ENCODE measurements at regions not wholly inside any gene's neighbourhood (a gene's known extent, or its start where the extent isn't known, plus 50 kb on each side); places are given as distances from the start of the nearest gene placed in this dataset.

- Histone ChIP-seq H3K4me1 (ENCODE audit: insufficient read depth, low read length, poor library complexity, severe bottlenecking) (no peaks in the 10 kb centered on the region), H3K4me3 (ENCODE audit: low read depth, low read length, poor library complexity, severe bottlenecking) (no peak overlapping the region), H3K9me3 (ENCODE audit: low read length) (no peaks in the 10 kb centered on the region), H2AFZ (ENCODE audit: low read length) (no peak overlapping the region), H3K27ac (ENCODE audit: low read depth, low read length, poor library complexity, severe bottlenecking) (no peak overlapping the region), H3K79me2 (ENCODE audit: insufficient read depth, low read depth, low read length) (no peaks in the 10 kb centered on the region), H4K20me1 (ENCODE audit: insufficient read depth, low read length) (no peaks in the 10 kb centered on the region), H3K36me3 (ENCODE audit: insufficient read depth, low read length) (no peaks in the 10 kb centered on the region), H3K4me2 (ENCODE audit: low read length) (no peak overlapping the region), H3K9me2 (ENCODE audit: insufficient read depth, low read length) (no peaks in the 10 kb centered on the region)
- POLR2A ChIA-PET = no interaction called here
- TF ChIP-seq CTCF (conservative IDR thresholded peaks at IDR 0.05; ENCODE audit: low read length) (no peak), EZH2phosphoT487 (IDR thresholded peaks at IDR 0.05; ENCODE audit: borderline replicate concordance, low read depth, low read length) (no peak)
- BruUV-seq (replicated peaks) = no TSS peak
- CTCF ChIA-PET (ENCODE audit: unreplicated experiment) = no interaction called here
- intact Hi-C loops (cut with micrococcal nuclease; ENCODE audit: unreplicated experiment) = no loop called here
- no peak for DNase-seq (ENCODE audit: low spot score)
Measured at GRCh38 chr1:81109038-81109437, 691.7 kb upstream of the ADGRL2 start.

GRCh38 chr1:81097860-81098259 lies 702.9 kb upstream of the ADGRL2 start:
- Histone ChIP-seq H3K9me3 (ENCODE audit: low read length) (no peaks in the 10 kb centered on the region), H4K20me1 (ENCODE audit: insufficient read depth, low read length) (no peaks in the 10 kb centered on the region), H3K79me2 (ENCODE audit: insufficient read depth, low read depth, low read length) (no peaks in the 10 kb centered on the region), H3K9me2 (ENCODE audit: insufficient read depth, low read length) (no peaks in the 10 kb centered on the region), H2AFZ (ENCODE audit: low read length) (no peak overlapping the region), H3K27ac (ENCODE audit: low read depth, low read length, poor library complexity, severe bottlenecking) (no peak overlapping the region), H3K4me3 (ENCODE audit: low read depth, low read length, poor library complexity, severe bottlenecking) (no peak overlapping the region), H3K36me3 (ENCODE audit: insufficient read depth, low read length) (no peaks in the 10 kb centered on the region), H3K4me1 (ENCODE audit: insufficient read depth, low read length, poor library complexity, severe bottlenecking) (no peaks in the 10 kb centered on the region), H3K4me2 (ENCODE audit: low read length) (no peak overlapping the region)
- CTCF ChIA-PET (ENCODE audit: unreplicated experiment) = no interaction called here
- intact Hi-C loops (cut with micrococcal nuclease; ENCODE audit: unreplicated experiment) = no loop called here
- DNase-seq (ENCODE audit: low spot score) = no peak
- BruUV-seq (replicated peaks) = no TSS peak
- POLR2A ChIA-PET = interaction anchor here (1.1 kb wide), 1 partner anchor 10 kb away, joined by 3 read pairs; no protein-coding TSS in a partner anchor
- TF ChIP-seq CTCF (conservative IDR thresholded peaks at IDR 0.05; ENCODE audit: low read length) = no peak

GRCh38 chr1:81073580-81073979 lies 727.2 kb upstream of the ADGRL2 start:
- BruUV-seq (replicated peaks) = no TSS peak
- CTCF ChIA-PET (ENCODE audit: unreplicated experiment) = no interaction called here

More at GRCh38 chr1:81073580-81073979, 727.2 kb upstream of the ADGRL2 start:
- Histone ChIP-seq H3K9me3 (ENCODE audit: low read length) (no peaks in the 10 kb centered on the region), H3K36me3 (ENCODE audit: insufficient read depth, low read length) (no peaks in the 10 kb centered on the region), H3K4me1 (ENCODE audit: insufficient read depth, low read length, poor library complexity, severe bottlenecking) (no peaks in the 10 kb centered on the region), H3K27ac (ENCODE audit: low read depth, low read length, poor library complexity, severe bottlenecking) (no peak overlapping the region), H3K4me2 (ENCODE audit: low read length) (no peak overlapping the region), H4K20me1 (ENCODE audit: insufficient read depth, low read length) (no peaks in the 10 kb centered on the region), H3K79me2 (ENCODE audit: insufficient read depth, low read depth, low read length) (no peaks in the 10 kb centered on the region), H3K4me3 (ENCODE audit: low read depth, low read length, poor library complexity, severe bottlenecking) (no peak overlapping the region), H3K9me2 (ENCODE audit: insufficient read depth, low read length) (no peaks in the 10 kb centered on the region), H2AFZ (ENCODE audit: low read length) (no peak overlapping the region)
- no peak for TF ChIP-seq EZH2phosphoT487 (IDR thresholded peaks at IDR 0.05; ENCODE audit: borderline replicate concordance, low read depth, low read length)
- no peak for TF ChIP-seq CTCF (conservative IDR thresholded peaks at IDR 0.05; ENCODE audit: low read length)
- intact Hi-C loops (cut with micrococcal nuclease; ENCODE audit: unreplicated experiment) = no loop called here
- POLR2A ChIA-PET = interaction anchor here (0.7 kb wide), 1 partner anchor 256 kb away, joined by 3 read pairs; no protein-coding TSS in a partner anchor
- no peak for DNase-seq (ENCODE audit: low spot score)
